ELR (cell line): ENCODE measurements at regions not wholly inside any gene's neighbourhood (a gene's known extent, or its start where the extent isn't known, plus 50 kb on each side); places are given as distances from the start of the nearest gene placed in this dataset.

ENCODE experiments used
- DNase-seq: peaks from one replicate; pipeline ENCODE4 v3.0.0-alpha.2; 2015; ENCODE audit warnings: low read depth

- DNase-seq = no peak
Observed at GRCh38 chr1:30329802-30330557, 393.4 kb downstream of the MATN1 start.

- no peak for DNase-seq
Observed at GRCh38 chr1:30329263-30329753, 394.1 kb downstream of the MATN1 start.

- no peak for DNase-seq
Observed at GRCh38 chr1:30328401-30329262, 394.8 kb downstream of the MATN1 start.

GRCh38 chr1:30328100-30328370 lies 395.4 kb downstream of the MATN1 start:
- DNase-seq = no peak

GRCh38 chr1:30327370-30328099 lies 395.9 kb downstream of the MATN1 start:
- DNase-seq = no peak

- no peak for DNase-seq
Observed at GRCh38 chr1:30325999-30326398, 397.4 kb downstream of the MATN1 start.

- DNase-seq = no peak
Observed at GRCh38 chr1:30325085-30325935, 398.1 kb downstream of the MATN1 start.

- DNase-seq = no peak
Observed at GRCh38 chr1:30324251-30325084, 398.9 kb downstream of the MATN1 start.

GRCh38 chr1:30323841-30324240 lies 399.5 kb downstream of the MATN1 start:
- no peak for DNase-seq

GRCh38 chr1:30323352-30323751 lies 400.0 kb downstream of the MATN1 start:
- DNase-seq = no peak

GRCh38 chr1:30322859-30323257 lies 400.5 kb downstream of the MATN1 start:
- DNase-seq = no peak

GRCh38 chr1:30321996-30322858 lies 401.2 kb downstream of the MATN1 start:
- no peak for DNase-seq

GRCh38 chr1:30321246-30321910 lies 402.0 kb downstream of the MATN1 start:
- no peak for DNase-seq

GRCh38 chr1:30320581-30320890 lies 402.8 kb downstream of the MATN1 start:
- DNase-seq = no peak

- DNase-seq = no peak
Observed at GRCh38 chr1:30319765-30320580, 403.4 kb downstream of the MATN1 start.

- no peak for DNase-seq
Observed at GRCh38 chr1:30318864-30319718, 404.3 kb downstream of the MATN1 start.

GRCh38 chr1:30318413-30318812 lies 405.0 kb downstream of the MATN1 start:
- no peak for DNase-seq

GRCh38 chr1:30317921-30318320 lies 405.5 kb downstream of the MATN1 start:
- DNase-seq = no peak
